Glomerular visceral epithelial cell (primary cell): ENCODE measurements at regions not wholly inside any gene's neighbourhood (a gene's known extent, or its start where the extent isn't known, plus 50 kb on each side); places are given as distances from the start of the nearest gene placed in this dataset.
"Not testable (repeated sequence)": the region's sequence is repeated elsewhere in the genome, so short reads cannot be mapped to it uniquely, and the experiment has no call there.

Experiments
- DNase-seq: peaks from one replicate; pipeline ENCODE4 v3.0.0-alpha.2; 2016; ENCODE audit errors: extremely low spot score

DNA sequence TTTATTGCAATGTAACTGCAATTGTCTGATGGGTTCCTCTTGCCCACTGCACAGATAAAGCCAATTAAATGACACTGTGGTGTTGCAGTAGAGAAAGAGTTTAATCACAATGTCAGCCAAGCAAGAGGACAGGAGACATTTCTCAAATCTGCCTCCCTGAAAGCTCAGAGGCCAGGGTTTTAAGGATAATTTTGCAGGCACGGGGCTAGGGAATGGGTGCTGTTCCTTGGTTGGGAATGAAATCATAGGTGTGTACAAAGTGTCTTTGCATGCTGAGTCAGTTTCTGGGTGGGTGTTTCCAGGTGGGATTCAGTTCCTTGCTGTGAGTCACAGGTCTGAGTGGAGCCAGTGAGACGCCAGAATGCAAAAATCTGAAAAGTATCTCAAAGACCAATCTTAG is 271.4 kb downstream of the DOK5 start:
- DNase-seq, result no peak

GRCh38 chr20:54745780-54746179 is 270.4 kb downstream of the DOK5 start:
- no peak for DNase-seq

- DNase-seq, result no peak
These were observed 268.7 kb downstream of the DOK5 start for GRCh38 chr20:54744097-54744496.

DNA sequence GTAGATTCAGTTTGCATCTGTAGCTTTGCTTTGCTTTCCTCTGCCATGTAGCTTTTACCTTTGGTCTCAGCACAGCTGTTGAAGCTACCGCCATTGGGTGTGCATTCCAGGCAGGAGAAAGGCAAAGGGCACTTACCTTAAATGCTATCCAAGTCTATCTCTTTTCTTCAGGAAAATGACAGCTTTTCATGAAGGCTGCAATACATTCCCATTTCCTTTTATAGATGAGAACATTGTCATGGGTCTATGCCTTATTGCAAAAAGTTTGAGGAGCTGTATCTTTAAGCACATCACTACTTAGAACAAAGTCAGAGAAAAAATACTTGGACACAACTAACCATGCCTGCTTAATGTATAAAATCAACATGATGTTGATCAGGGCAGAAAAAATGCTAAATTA is 266.8 kb downstream of the DOK5 start:
- no peak for DNase-seq

- no peak for DNase-seq
These were observed 261.0 kb downstream of the DOK5 start for GRCh38 chr20:54736421-54736820.

DNA sequence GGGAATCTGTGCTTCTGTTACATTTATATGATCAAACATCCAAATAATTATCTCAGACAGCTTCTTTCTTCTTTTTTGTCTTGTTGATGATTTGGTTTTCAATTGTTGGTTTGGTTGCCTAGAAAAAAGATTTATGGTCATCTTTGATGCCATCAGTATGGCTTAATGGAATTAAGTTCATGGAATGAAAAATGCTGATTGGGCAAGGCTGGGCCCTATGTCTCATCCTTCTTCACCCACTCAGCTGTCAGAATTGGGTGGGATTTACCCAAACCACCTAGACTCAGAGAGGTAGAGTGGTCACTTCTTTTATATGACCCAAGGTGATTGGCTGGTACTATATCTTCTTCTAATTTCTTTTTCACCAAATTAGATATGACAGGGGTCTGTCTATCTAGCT is 258.3 kb downstream of the DOK5 start:
- DNase-seq, result no peak

DNA sequence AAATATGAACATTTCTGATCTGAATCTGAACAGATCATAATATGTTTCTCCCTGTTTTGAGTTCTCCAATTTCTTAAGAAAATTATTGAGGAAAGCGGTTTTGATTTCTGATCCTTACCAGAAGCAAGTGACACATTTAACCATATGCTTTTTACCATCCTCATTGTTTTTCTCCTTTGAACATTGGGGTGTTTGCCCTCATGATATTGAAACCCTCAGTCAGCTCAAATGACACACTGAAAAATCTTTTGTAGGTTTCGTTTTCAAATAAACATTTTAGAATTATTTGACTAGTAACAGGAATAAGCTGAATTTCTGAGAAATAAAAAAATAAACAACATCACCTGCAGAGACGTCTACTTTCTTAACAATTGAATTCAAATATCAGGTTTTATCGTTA is 252.1 kb downstream of the DOK5 start:
- no peak for DNase-seq

GRCh38 chr20:54726687-54727300 is 251.4 kb downstream of the DOK5 start:
- no peak for DNase-seq

GRCh38 chr20:54725266-54725665 is 249.9 kb downstream of the DOK5 start:
- not testable (repeated sequence) for DNase-seq

DNA sequence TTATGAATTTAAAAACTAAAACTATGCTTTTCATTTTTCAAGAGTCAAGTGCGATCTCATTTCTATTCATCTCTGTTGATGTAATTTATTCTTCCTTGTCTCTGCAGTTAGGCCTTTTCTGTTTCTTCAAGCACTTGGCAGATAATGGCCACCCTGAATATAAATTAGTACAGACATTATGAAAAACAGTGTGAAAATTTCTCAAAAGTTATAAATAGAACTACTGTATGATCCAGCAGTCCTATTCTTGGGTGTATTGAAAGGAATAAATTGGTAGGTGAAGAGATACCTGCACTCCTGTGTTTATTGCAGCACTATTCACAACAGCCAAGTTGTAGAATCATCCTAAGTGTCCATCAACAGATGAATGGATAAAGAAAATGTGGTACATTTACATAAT is 248.3 kb downstream of the DOK5 start:
- DNase-seq, result no peak

DNA sequence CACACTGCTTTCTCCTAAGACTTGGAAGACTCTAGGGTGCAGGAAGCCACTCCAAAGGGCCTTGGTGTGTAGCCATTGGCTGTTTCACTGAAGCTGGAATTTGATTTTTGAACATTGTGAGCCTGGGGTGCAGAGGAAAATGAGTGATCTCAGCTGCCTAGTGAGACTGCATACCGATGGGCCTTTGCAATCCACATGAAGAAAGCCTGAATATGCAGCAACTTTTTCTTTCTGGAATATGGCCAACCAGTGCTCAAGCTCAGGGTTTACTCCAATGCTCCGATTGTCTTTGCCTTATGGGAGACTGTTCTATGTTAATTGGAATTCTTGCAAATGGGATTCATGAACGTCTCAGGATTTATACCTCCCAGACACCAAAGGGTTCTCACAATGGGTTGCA is 242.6 kb downstream of the DOK5 start:
- DNase-seq, result no peak

DNA sequence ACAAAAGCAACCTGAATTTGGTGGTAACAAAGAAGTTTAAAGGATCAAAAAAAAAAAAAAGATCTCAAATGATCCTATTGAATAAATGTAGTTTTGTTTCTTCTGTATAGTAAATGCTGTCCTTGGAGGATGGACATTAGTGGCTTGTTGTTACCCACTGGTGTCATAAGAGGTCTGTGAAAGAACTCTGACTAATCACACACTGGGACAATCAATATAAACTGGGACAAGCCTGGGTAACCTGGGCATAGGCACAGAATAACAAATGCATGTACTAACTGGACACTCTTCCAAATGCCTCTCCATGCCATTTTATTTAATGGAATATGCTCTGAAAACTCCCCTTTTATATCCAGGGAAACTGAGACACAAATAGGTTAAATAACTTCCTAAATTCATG is 241.4 kb downstream of the DOK5 start:
- DNase-seq, result no peak

DNA sequence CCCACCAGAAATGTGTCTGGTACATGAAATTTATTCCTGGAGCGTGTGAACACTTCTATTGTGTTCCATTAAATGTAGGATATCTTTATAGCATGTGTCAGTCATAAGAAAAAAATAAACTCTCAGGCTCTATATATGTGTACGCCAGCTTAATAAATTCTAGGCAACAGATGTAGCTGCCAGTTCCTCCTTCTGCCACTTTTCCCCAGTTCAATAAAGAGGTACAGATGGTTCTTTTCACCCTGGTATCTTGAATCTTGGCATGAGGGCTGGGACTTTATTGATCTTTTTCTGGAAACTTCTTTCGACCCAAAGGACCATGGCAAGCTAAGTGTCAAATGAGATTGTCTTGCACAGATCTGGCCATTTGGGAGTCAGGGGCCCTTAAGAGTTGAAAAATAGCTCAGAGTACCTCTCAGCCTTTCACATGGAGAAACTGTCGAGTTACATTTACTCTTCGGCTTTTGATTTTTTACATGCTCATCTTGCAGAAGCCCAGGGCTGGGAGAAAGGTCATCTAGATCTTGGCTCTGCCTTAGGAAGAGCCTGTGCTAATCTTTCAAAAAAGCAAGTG is 240.9 kb downstream of the DOK5 start:
- DNase-seq, result no peak

GRCh38 chr20:54714817-54715216 is 239.4 kb downstream of the DOK5 start:
- no peak for DNase-seq

DNA sequence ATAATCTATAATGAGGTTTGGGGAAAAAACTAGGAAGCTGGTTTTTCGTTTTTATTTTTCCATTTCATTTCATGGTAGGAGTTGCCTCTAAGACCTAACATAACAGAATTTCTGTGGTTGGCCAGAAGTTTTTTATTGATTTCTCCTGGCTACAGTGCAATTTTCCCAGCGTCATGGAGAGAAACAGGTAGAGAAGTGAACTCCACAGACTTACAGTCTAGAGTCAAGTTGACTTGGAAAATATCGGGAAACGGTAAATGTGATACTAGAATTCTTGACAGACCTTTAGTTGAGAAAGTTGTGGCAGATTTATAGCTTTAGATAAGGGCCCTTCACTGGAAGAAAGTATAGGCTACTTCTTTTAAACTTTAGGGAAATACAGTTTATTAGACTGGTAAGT is 238.3 kb downstream of the DOK5 start:
- DNase-seq, result no peak

- DNase-seq, result no peak
These were observed 235.7 kb downstream of the DOK5 start for GRCh38 chr20:54711071-54711470.

DNA sequence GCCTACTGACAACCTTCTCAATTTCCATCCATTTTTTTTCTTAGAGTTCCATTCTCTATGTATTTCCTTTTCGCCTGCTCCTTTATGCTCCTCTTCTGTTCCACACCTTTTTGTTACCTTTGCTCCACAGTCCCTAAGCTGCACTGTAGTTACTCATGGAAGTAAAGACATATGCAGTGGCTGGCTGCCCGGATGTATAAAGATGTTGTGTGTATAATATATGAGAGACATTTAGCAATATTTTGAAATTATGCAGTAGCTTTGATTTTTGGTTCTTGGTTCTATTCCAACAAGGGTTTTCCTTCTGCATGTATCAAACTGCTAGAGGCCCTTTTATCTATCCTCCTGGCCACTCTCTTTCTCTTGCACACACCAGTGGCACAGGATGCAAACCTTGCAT is 234.9 kb downstream of the DOK5 start:
- DNase-seq, result no peak

DNA sequence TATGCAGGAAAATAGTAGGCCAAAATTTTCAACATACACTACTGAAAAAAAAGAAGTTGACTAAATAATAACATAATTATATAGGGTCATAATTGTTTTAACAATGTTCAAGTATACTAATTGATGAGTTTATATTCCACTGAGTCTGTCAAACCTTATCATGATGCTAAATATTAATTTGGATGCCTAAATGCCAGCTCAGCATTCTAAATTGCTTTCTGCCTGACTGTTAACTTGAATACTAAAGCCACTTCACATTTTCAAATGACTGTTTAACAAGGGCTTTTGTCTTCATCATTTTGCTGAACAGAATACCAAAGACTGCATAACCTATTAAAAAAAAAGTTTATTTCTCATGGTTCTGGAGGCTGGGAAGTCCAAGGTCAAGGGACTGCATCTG is 232.8 kb downstream of the DOK5 start:
- DNase-seq, result no peak

- no peak for DNase-seq
These were observed 232.4 kb downstream of the DOK5 start for GRCh38 chr20:54707801-54708200.

GRCh38 chr20:54706581-54706980 is 231.2 kb downstream of the DOK5 start:
- no peak for DNase-seq

DNA sequence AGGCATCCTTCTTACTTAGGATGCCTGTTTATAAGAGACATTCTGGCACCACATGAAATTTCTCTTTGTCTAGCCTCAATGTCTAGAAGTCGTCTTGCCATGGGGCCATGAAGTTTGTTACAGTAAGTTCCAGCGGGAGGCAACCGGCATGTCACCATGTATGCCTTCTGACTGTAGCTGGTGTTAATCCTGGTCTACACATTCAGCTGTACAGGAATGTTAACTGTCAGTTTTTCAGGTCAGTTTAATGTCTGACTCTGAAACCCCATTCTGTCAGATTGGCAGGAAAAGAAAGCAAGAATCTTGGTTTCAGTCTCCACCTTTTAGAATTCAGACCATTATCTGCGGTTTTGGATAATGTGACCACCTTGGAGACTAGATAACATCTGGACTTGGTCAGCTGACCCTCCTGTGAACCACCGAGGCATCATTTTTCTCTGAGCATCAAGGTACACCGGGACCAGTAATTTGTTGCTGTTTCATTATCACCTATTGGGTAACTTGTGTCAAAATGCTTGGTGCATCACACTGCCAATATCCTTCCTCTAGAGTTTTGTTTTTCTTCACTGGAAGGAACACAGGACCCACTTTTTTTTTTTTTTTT is 228.7 kb downstream of the DOK5 start:
- DNase-seq, result no peak
